HG02885 (cell line): ENCODE measurements at regions not wholly inside any gene's neighbourhood (a gene's known extent, or its start where the extent isn't known, plus 50 kb on each side); places are given as distances from the start of the nearest gene placed in this dataset.

Source experiments
- ATAC-seq: cut with Tn5 transposase; IDR thresholded peaks from one replicate; pipeline ENCODE4 v1.9.1; 2021; ENCODE audit warnings: mild to moderate bottlenecking; ENCODE audit not compliant: unreplicated experiment, poor library complexity

GRCh38 chr2:42893047-42893758 is 100.8 kb upstream of the HAAO start:
- ATAC-seq = no peak

DNA sequence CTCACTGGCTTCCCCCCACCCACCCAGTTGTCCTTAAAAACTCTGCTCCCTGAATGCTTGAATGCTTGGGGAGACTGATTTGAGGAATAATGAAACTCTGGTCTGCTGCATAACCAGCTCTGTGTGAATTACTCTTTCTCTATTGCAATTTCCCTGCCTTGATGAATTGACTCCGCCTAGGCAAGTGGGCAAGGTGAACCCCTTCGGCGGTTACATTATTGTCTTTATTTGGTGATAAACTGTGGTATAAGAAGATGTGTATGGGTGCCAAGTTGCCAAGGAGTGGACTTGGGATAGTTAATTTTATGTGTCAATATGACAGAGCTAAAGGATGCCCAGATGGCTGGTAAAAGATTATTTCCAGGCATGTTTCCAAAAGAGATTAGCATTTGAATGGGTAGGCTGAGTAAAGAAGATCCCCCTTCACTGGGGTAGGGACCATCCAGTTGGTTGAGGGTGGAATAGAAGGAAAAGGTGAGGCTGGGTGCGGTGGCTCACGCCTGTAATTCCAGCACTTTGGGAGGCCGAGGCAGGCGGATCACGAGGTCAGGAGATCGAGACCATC is 98.5 kb upstream of the HAAO start:
- ATAC-seq = no peak

DNA sequence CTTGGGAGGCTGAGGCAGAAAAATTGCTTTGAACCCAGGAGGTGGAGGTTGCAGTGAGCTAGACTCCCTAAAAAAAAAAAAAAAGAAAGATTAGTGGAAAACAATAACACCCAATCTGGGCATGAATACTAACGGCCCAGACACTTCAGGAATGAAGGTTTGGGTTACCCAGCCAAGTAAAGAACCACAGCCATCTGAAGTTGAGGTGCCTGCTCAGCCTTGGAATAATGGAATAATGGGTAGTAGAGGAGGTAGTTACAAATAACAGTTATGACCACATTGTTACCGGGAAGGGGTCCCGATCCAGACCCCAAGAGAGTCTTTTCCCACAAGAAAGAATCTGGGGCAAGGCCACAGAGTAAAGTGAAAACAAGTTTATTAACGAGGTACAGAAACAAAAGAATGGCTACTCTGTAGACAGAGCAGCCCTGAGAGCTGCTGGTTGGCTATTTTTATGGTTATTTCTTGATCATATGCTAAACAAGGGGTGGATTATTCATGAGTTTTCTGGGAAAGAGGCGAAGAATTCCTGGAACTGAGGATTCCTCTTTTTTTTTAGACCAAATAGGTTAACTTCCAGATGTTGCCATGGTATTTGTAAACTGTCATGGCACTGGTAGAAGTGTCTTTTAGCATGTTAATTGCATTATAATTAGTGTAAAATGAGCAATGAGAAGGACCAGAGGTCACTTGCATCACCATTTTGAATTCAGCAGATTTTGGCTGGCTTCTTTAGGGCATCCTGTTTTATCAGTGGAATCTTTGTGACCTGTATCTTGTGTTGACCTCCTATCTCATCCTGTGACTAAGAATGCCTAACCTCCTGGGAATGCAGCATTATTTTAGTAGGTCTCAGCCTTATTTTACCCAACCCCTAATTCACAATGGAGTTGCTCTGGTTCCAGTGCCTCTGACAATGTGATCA is 96.2 kb upstream of the HAAO start:
- ATAC-seq = no peak

- no peak for ATAC-seq
Measured at GRCh38 chr2:42886921-42887320, 94.5 kb upstream of the HAAO start.

DNA sequence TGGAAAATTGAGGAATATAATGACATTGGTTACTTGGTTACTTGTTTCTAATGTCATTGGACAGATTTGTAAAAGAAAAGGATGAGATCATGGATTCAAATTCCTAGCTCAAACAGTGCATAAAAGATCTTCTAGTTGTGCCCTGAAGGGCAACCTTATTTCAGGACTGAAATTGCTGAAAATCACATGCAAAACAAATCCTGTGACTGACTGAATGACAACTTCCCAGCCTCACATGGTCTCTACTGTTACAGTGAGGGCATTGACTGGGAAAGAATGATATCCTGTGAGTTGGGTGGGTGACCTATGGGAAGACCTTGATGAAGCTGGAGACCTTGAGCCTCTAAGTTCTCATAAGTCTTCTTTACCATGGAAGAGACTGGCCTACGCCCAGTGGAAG is 90.4 kb upstream of the HAAO start:
- no peak for ATAC-seq

GRCh38 chr2:42881732-42882131 is 89.3 kb upstream of the HAAO start:
- no peak for ATAC-seq

- ATAC-seq = no peak
Measured at GRCh38 chr2:42880738-42881690, 88.6 kb upstream of the HAAO start.

- no peak for ATAC-seq
Measured at GRCh38 chr2:42879913-42880737, 87.7 kb upstream of the HAAO start.

DNA sequence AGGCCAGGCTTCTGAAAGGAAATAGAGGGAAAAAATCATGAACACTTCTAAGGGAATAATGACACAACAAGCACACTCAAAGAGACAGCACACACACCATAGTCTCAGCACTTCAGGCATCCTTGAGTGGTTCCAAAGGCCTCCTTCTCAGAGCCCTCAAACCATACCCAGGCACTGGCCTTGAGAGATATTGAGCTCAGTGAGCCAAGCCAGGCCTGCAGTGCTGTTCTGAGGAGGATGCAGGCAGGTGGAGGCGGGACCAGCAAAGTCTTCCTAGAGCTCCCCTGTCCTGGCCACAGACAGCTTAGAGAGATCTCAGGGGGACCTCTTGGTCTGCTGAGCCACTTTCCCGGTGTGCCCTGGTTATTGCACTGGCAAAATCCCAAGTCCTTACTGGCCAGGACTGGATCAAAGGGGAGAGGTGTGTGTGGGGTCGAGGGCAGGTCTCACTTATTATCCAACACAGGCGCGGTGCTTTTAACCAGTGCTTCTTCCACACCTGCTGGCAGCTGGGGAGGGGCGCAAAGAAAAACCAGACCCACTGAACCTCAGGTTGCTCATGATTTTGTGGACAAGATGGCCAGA is 86.8 kb upstream of the HAAO start:
- no peak for ATAC-seq

DNA sequence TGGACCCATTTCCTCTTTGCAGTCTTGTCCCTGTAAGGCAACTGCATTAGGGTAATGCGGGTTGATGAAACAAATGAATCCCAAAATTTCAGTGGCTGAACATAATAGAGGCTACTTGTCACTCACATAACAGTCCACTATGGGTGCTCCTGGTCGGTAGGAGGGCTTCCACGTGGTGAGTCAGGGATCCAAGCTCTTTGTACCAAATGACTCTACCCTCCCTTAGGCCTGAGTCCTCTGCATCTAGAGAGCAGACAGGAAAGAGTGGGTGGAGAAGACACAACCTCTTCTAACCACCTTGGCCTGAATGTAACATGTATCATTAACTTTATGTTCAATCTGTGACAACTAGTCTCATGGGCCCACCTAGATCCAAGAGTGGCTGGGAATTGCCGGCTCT is 86.2 kb upstream of the HAAO start:
- ATAC-seq = no peak

- no peak for ATAC-seq
Measured at GRCh38 chr2:42877936-42878335, 85.6 kb upstream of the HAAO start.

DNA sequence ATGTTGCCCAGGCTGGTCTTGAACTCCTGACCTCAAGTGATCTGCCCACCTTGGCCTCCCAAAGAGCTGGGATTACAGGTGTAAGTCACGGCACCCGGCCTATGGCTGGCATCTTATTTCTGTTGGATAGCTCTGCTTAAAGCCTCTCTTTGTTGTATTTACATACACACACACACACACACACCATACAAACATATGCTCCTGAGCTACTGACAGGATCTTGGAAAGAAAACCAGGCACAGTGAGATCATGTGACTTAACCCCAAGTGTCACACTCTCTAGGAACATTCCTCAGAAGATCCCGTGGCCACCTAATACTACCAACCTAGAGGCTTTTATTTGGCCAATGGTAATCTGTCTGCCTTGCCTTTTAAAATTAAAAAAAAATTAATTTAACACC is 85.1 kb upstream of the HAAO start:
- no peak for ATAC-seq

- no peak for ATAC-seq
Measured at GRCh38 chr2:42876326-42876751, 84.0 kb upstream of the HAAO start.

GRCh38 chr2:42875880-42876279 is 83.5 kb upstream of the HAAO start:
- no peak for ATAC-seq

- no peak for ATAC-seq
Measured at GRCh38 chr2:42874949-42875801, 82.8 kb upstream of the HAAO start.

DNA sequence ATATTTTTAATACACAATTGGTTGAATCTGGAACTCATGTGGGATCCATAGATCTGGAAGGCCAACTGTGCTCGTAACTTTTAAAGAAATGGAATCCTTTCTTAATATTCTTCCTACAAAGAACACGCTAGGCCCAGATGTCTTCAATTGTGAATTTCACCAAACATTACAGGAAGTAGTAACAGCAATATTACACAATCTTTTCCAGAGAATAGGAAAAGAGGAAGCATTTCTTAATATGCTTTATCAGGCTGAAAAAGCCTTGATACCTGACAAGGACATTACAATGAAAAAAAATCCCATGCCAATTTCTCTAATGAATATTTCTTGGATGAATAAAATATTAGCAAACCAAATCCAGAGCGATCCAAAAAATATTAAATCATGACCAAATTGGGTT is 80.3 kb upstream of the HAAO start:
- ATAC-seq = no peak

DNA sequence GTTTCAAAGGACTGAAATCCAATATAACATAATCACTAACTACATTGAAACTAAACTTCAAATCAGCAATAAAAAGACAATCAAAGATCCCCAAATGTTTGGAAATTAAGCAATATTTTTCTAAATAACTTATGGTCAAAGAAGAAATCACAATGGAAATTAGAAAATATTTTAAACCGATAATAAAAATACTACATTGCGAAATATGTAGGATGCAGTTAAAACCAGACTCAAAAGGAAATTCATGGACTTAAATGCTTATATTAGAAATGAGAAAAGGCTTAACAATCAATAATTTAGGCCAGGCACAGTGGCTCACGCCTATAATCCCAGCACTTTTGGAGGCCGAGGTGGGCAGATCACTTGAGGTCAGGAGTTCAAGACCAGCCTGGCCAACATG is 79.0 kb upstream of the HAAO start:
- no peak for ATAC-seq

GRCh38 chr2:42868874-42869273 is 76.5 kb upstream of the HAAO start:
- no peak for ATAC-seq
